ENCODE measurements at regions not wholly inside any gene's neighbourhood (a gene's known extent, or its start where the extent isn't known, plus 50 kb on each side); places are given as distances from the start of the nearest gene placed in this dataset.

GRCh38 chr3:25226747-25227146, 201.3 kb upstream of the RARB start:
- 0% methylated on average over 1 of the region's 1 CpG for WGBS (ENCODE audit: insufficient coverage, low coverage, missing lambda C conversion rate)
- POLR2A ChIA-PET, result no interaction called here

More at GRCh38 chr3:25226747-25227146, 201.3 kb upstream of the RARB start:
- TF ChIP-seq MTA3 (IDR thresholded peaks at IDR 0.05; ENCODE audit: borderline replicate concordance), result no peak
- no peak for TF ChIP-seq NONO (IDR thresholded peaks at IDR 0.05; ENCODE audit: low read depth in 2 of 2, low read length in 1 of 2)
- no peak for TF ChIP-seq KAT8 (IDR thresholded peaks at IDR 0.05; ENCODE audit: low read depth)
- no peak for TF ChIP-seq POLR2A (conservative IDR thresholded peaks at IDR 0.05)
- no peak for TF ChIP-seq KAT7 (CRISPR knock-in tag; IDR thresholded peaks at IDR 0.05; ENCODE audit: borderline replicate concordance)
- no peak for TF ChIP-seq MED1 (CRISPR knock-in tag; IDR thresholded peaks at IDR 0.05; ENCODE audit: borderline replicate concordance)
- no peak for TF ChIP-seq FOXJ2 (tag; IDR thresholded peaks at IDR 0.05)
- TF ChIP-seq HMGN3 (IDR thresholded peaks at IDR 0.05; ENCODE audit: borderline replicate concordance, extremely low read depth, insufficient read length, low read depth, low read length), result no peak
- TF ChIP-seq MAFG (tag; conservative IDR thresholded peaks at IDR 0.05), result no peak
- TF ChIP-seq AFF4 (CRISPR knock-in tag; IDR thresholded peaks at IDR 0.05), result no peak
- no peak for TF ChIP-seq TAF15 (IDR thresholded peaks at IDR 0.05; ENCODE audit: low read depth, low read length)
- no peak for TF ChIP-seq ZKSCAN8 (CRISPR knock-in tag; IDR thresholded peaks at IDR 0.05)
- no peak for TF ChIP-seq L3MBTL2 (IDR thresholded peaks at IDR 0.05)
- no peak overlapping the region for H2AFZ ChIP-seq (ENCODE audit: low read depth, low read length)
- H3K4me2 ChIP-seq (ENCODE audit: insufficient read depth, low read length), result no peak overlapping the region
- FAIRE-seq (no peak), DNase-seq (ENCODE audit: extremely low read depth in 1 of 4, low spot score in 3 of 4) (no peak), ATAC-seq (no peak)
- no peak overlapping the region for H3K27ac ChIP-seq (ENCODE audit: extremely low read depth, low read depth, low read length)
- no TSS peak for BruUV-seq (replicated peaks)
- CTCF ChIA-PET (ENCODE audit: low intra/inter-chr PET ratio), result no interaction called here
- no peaks in the 10 kb centered on the region for H3K36me3 ChIP-seq (ENCODE audit: control insufficient read depth, insufficient read depth, low read length)
- no peaks in the 10 kb centered on the region for H4K20me1 ChIP-seq (replicated peaks; ENCODE audit: control insufficient read depth, insufficient read depth, low read length)
- H3K4me3 ChIP-seq, result no peak overlapping the region
- no peaks in the 10 kb centered on the region for H3K9me3 ChIP-seq (replicated peaks; ENCODE audit: control insufficient read depth, insufficient read depth, low read depth, low read length)
- no peaks in the 10 kb centered on the region for H3K79me2 ChIP-seq (ENCODE audit: control insufficient read depth, insufficient read depth, low read length)
- in situ Hi-C loops (cut with MboI) (no loop called here), intact Hi-C loops (cut with micrococcal nuclease) (no loop called here)
- no peaks in the 10 kb centered on the region for H3K9me1 ChIP-seq (ENCODE audit: control insufficient read depth, insufficient read depth, low read length)
- no peak overlapping the region for H3K9ac ChIP-seq (ENCODE audit: insufficient read depth in 1 of 2, low read depth in 2 of 2, low read length in 2 of 2)
- H3K4me1 ChIP-seq (replicated peaks in 1 of 2; ENCODE audit: control insufficient read depth in 2 of 2, insufficient read depth in 2 of 2, low read length in 2 of 2), result no peaks in the 10 kb centered on the region
- no peaks in the 10 kb centered on the region for H3K27me3 ChIP-seq (ENCODE audit: control insufficient read depth in 2 of 2, insufficient read depth in 2 of 2, low read length in 2 of 2)

Measured in K562 (cell line).